Stimulated activated CD4-positive, alpha-beta T cell treated with anti-CD3 and anti-CD28 coated beads, TNF-alpha, amount 100 ng/mL, for 24 hours (primary cell): ENCODE measurements at regions not wholly inside any gene's neighbourhood (a gene's known extent, or its start where the extent isn't known, plus 50 kb on each side); places are given as distances from the start of the nearest gene placed in this dataset.

ENCODE experiments used
- DNase-seq, 3 experiments: peaks; one replicate each; pipeline ENCODE4 v3.0.0-alpha.2; 2020; ENCODE audit warnings: low read depth in 3 of 3

DNA sequence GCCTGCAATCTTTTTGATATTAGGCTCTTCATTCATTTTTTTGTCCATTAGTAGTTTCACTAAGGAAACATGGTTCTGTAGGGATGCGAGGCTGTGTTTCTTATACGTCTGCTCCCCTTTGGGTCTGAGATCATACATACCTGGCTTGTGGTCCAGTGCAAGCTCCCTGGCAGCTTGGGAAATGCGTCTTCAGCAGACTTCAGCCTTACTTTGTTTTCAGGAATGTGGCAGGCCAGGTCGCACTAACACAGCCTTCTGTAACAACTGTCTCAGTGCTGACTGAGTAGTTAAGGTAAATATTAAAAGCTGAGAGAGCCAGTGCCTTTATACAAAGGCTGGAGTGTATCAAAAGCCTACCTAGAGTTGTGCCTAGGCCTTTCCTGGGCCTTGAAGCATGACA is 970.5 kb upstream of the EEF2KMT start:
- no peak for DNase-seq

DNA sequence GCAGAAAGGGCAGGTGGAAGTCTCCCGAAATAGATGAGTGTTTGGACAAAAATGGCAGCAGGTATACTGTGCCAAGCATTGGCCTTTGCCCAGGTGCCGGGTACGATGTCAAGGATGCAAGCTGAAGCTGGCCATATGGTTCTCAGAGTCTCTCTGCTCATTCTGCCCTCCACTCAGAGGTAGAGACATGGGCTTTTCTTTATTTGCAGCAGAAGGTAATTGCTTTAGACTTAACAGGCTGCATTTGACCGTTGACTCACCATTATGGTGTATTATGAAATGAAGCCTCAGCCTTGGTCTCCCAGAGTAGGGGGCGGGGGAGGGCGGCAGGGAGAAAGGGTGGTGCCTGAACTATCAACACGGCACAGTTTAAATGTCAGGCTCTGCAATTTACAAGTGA is 969.1 kb upstream of the EEF2KMT start:
- DNase-seq: no peak

DNA sequence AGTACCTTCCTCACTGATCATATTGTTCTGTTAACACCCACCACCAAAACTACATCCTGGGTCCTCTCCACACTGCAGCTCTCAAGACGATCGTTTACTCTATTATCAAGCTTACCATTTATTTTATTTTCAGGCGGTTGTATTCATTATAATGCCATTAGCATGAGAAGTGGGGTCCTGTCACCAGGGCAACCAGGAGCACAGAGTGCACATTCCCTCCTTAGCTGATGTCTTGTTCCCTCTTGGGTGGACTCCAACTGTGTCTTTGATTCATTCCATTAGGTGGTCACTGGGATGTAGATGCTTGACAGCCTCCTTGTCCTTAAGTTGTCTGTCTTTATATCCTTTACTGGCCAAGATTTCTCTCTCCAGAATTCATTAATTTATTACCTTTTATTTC is 965.9 kb upstream of the EEF2KMT start:
- no peak for DNase-seq

DNA sequence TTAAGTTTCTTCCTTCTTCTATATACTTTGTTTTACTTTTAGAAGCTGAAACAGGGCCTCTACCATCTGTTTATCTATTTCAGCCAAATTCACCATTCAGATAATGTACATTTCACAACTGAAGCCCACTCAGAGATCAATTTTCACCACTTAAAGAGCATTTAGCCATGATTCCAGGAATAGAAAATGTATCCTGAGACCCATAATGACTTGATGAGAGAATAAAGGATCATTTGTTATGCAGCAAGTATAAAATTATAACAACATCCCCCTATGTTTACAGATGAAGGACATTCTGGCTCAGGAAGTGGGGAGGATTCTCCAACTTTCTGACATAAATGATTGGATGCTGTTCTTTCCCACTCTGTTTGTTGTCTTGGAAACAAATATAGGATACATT is 962.1 kb upstream of the EEF2KMT start:
- no peak for DNase-seq

DNA sequence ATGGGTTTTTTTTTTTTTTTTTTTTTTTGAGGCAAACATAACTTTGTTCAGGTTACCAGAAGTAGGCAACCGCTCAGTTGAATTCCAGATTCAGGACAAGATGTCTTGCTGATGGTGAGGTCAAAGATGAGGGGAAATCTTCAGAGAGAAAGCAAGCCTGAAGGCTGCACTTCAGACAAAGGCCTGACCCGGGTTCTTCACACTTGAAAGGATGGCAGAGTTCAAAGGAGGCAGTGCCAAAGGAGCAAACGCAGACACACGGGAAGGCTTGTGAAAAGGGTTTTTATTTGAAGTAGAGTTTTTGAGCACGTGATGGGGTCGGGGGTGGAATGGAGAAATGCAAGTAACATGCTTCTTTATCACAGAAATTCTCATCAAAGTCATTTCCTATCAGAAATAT is 960.2 kb upstream of the EEF2KMT start:
- DNase-seq: no peak

DNA sequence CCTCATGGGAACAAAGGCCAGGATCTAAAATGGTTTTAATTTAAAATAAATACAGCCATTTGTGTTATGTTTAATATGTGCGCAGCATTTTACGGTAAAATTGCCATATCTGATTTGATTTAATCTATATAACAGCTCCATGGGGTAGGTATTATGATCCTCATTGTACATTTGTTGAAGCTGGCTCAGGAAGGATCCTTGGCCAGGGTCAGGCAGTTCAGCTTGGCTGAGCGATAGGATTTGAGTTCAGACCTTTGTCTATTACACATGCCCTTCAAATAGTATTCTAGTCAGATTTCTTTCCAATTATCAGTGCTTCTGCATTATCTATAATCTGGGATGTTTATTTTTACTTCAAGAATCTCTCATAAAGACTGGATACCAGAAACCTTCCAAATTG is 950.4 kb upstream of the EEF2KMT start:
- DNase-seq: no peak

DNA sequence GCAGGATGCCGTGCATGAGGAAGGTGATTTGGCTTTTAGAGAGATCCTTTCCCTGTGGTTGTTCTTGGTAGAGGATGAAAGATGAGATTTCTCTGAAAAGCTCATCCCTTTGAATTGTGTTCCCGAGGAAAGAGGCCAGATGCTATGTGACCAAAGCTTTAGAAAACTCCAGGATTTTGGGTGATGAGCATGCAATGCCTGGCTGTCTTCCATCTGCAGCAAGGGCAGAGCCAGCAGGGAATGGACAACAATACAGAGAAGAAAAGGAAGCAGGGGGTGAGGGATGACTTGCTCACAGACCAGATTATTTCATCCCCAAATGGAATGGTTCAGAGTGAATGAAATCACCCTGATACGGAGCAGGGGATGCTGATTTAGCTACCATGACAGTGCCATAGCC is 949.7 kb upstream of the EEF2KMT start:
- DNase-seq: no peak

DNA sequence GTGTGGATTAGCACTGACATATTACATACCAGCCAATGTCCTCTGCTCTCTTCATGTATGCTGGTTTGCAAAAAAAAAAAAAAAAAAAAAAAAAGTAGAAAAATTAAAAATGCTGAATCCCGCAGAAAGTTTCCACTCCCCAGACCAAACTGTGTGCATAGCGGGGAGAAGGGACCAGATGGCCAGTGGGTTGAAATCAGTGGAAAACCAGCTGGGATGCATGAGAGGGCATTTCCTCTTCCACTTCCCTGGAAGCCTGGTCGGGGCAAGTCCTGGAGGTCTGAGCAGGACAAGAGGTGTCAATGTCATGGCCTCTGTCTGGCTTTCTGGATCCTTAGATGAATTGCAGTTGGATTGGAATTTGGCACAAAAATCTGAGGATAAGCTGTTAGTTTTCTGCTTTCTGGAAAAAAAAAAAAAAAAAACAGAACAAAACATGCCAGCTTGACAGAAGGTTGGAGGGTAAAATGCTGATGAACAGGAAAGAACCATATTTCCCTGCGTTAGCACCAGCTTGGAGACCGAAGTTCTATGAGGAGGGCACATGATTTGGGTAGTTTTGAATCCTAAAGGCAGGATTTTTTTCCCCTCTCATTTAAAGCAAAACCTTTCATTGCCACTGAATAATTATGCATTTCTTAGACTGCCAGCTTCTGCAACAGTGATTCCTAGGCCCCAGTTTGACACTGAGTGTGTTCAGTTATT is 941.5 kb upstream of the EEF2KMT start:
- DNase-seq: no peak

DNA sequence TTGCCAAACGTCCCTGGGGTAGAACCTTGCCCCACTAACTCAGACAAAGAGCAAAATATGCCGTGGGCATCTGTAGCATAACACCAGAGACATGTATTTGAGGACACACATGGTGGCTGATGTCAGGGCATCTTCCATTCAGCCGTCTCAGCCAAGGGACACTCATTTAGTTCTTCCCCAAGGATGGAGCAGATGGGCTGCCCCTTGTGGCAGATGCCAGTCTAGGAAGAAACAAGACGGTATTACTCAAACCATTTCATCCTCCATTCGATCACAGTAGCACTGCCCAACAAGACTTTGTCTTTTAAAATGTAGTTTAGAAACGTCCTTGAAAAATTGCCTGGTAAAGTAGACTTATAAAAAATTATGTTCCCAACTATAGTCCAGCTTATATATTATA is 937.6 kb upstream of the EEF2KMT start:
- DNase-seq: no peak

DNA sequence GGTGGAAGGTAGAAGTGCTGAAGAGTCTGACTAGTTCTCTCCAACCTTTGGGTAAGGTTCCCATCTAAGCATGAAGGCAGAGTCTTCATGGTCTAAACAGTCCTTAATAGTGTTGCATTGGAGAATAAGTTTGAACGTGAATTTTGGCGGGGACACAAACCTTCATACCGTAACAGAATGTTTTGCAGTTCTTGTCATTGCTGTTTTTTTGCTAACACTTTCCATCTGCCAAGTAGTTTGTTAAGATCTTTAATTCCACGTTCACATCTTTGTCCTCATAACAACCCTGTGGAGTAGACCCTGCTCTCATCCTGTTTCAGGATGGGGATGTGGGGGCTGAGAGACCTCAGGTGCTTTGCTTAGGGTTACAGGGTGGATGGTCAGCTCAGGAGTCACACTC is 936.9 kb upstream of the EEF2KMT start:
- no peak for DNase-seq

DNA sequence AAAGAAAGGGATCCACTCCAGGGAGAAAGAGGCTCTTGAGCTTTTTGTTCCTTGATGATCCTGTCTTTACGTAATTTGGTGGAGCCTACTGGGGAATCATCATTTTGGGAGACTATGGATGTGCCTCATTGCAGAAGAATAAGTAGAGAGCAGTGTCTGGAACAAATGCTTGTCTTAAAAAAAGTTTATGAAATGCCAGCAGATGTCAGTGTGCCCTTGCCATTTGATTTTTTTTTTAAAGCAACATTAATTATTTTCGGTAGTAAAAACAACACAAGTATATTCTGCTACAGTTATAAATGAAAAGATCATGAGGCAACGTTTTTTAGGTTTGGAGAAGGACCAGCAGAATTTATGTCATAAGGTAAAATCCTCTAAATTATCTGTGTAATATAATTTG is 934.8 kb upstream of the EEF2KMT start:
- DNase-seq: no peak

DNA sequence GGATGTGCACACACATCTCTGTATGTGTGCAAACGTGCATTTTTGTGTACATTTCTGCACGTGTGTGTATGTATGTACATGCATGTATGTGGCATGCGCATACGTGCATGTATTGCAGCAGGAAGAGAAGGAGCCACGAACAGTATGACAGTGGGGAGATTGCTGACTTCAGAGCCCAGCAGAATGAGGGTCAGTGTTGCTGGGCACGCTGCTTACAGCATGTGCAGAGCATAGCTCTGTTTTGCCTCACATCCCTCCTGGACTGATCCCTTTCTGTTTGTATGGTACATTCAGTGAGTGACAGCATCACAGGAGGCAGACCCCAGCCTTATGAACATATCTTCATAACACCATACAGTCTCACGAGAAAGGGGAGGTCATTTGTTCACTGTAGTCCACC is 934.0 kb upstream of the EEF2KMT start:
- DNase-seq: no peak

DNA sequence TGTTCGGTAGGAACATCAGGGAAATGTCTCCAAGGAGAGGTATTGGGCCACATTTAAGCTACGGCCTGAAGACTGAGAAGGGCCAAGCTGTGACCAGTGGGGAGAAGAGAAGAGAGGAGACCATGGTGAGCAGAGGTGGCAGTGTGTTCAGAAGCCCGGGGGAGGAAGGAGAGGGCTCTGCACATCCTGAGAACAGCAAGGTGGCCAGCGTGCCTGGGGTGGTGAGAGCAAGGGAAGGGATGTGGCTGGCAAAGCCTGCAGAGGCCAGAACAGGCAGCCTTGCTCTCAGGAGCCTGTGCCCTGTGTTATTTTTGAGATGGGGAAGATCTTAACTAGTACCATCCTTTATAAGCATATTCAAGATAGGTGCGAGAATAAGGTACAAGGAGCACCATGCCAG is 933.5 kb upstream of the EEF2KMT start:
- DNase-seq: no peak

DNA sequence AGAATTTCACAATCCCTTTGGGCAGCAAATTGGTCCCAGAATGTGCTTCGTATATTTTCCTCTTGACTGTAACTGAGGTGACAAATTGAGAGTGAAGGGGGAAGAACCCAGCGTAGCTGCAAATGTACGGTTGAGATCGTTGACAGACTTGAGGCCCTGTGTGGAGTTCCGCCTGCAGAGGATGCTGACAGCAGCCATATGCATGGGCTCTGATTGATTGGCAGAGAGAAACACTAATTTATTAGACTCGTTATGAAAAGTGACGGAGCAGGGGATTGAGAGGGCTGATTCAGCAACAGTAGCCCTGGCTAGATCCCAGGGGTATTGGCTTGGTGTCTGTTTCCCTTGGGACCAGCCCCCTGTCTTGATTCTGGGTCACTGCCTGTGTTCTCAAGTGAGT is 930.1 kb upstream of the EEF2KMT start:
- no peak for DNase-seq

DNA sequence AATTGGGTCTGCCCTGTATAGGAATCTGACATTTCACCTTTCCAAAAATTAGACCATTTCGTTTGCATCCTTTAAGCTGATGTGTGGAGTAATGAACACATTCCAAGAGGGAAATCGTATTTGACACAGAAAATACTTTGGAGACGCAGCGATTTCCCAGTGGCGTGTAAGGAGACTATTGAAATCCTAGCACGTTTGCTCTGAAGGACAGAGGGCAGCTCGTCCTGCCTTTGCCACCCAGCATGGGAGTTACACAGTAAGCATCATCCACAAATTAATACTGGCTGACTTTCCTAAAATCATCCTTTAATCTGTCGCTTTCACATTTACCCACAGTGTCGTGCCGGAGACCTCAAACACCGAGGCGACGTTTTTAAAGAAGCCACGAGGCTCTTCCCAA is 925.9 kb upstream of the EEF2KMT start:
- no peak for DNase-seq

DNA sequence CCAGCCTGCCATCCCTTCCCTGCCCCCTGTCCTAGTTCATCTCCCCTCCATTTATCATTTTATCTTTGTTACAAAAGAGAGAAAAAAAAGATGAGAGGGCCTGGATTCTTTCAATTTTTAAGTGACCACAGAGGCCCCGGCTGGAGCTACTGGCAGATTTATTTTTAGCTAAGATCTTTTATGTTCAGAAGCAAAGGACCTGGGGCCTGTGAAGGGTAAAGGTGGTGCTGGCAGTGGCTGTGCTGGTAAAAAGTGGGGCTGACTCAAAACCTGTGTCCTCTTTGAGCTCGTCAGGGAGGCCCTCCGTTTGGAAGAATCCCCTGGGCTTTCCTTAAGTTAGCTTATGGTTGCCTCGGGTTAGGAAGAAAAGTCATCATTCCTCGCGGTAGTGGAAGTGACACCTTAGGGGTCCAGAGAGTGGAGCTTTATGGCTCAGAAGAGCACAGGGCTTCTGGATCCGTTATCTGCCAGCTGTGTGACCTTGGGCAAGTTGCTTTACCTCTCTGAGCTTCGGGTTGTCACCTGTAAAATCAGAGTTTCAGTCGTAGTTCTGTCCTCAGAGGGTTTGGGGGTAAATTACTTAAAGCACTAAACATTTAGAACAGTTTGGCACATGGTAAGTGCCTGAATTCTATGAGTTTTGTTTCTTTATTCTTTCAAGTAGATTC is 923.8 kb upstream of the EEF2KMT start:
- DNase-seq: no peak

DNA sequence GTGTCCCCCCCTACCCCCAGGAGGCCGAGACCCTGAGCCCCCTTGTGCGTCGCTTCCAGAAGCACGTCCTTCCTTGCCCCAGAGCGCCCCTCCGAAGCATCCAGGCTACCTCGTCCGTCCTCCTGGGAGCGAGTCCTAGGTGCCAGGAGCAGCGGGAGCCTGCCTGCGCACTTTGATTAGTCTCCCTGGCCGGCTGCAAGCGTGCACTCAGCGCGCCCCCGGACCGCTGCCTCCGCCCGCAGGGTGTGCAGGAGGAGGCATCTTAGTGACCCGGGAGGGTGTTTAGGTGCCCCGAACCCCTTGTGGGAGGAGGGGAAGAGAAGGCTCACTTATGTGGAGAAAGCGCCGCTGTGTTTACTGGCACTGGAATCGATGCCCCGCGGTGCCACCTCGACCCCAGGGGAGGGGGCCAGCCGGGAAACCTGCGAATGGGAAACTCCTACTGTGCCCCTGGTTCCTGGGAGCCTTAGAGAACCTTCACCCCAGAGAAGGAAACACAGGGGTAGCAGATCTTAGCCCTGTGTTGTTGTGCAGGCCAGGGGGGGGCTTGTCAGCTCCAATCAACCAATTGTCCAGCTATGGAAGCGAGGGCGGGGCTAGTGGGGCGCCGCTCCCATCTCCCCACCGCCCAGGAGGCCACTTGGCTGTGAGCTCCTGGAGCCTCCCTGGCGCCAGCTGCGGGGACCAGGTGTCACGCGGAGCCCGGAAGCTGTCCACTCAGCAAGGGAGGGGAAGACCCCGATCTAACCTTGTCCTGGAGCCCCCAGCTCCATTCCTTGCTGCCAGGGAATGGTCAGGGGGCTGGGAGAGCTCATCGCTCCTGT is 922.8 kb upstream of the EEF2KMT start:
- no peak for DNase-seq

DNA sequence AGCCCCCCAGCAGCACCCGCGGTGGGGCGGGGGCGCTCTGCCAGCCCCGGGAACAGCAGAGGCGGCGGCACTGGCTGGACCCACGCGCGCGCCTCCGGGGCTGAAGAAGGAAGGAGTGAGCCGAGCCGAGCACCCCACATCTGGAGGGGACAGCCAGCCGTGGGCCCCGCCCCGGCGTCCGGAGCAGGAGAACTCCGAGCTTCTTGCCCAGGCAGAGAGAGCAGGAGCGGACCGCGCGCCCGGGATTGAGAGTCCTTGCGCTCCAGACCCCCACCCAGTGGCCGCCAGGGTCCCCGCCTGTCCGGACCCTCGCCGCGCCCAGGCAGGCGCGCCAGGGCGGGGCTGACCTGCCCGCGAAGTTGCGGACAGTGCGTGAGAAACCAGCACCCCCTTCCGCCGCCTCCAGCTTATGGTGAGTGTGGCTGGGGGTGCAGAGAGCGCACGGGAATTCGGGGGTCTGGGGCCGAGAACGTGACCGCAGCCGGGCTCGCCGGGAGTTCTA is 921.9 kb upstream of the EEF2KMT start:
- no peak for DNase-seq

DNA sequence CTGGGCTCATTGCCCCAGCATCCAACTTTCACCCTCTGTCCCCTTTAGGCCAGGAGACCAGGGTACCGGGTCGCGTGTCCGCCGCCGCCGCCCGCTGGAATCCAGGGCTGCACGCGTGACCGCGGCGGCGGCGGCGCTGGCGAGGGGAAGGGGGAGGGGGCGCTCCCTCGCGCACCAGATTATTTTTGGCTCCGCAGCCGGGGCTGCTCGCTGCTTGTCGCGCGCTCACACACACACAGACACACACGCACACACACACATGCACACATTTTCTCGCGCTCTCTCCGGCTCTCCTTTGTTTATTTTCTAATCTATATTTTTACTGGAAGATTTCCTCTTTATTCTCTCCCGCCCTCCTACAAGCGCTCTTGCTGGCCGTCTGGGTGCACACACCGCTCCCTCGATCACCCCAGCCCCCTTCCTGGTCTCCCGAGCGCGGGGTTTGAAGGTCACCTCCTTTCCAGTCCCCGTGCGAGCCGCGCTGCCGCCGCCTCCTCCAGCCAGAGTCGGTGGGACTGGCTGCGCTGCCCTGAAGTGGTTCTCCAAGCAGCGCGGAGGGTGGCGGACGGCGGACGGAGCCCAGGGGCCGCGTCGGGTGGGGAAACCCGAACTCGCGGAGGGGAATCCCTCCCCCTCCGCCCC is 921.4 kb upstream of the EEF2KMT start:
- DNase-seq: no peak

DNA sequence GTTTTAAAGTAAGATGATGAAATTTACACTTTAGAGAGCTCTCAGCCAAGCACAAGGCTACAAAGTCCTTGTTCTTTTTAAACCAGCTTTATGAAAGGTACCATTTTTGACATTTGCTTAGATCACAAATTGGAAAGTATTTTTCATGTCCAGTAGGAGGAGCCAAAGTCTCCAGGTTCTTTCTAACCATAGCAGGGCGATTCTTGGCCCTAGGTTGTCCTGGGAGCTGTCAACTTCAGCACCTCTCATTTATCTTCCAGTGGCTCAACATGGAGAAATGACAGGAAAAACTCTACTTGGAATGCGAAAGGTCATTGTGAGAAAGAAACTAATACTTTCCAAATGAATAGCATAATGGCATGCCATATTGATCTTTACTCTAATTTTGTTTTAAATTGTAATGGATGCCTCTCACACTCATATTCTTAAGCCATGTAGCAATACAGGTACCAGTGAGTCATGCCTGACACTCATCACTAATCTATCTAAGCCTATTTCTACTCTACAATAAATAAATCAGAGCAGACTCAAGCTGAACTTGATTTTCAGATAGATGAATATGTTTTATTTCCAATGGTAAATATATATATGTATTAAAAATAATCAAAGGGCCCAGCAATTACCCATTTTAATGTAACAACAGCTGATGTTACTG is 919.1 kb upstream of the EEF2KMT start:
- no peak for DNase-seq

DNA sequence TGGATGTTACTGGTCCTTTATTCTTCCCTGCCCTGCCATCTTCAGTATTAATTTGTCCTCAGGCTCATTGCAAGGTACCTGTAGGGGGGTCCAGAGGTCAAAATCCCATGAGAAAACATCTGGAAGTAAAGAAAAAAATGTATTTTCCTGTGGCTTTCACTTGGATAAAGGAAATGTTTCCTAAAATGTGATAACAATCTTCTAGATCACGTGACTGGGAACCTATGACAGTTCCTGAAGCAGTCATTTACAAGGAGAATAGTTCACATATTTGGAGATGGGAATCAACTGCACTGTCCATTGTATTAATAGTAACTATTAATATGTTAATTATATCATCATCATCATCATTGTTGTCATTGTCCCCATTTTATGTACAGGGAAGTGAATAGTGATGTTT is 915.1 kb upstream of the EEF2KMT start:
- no peak for DNase-seq

DNA sequence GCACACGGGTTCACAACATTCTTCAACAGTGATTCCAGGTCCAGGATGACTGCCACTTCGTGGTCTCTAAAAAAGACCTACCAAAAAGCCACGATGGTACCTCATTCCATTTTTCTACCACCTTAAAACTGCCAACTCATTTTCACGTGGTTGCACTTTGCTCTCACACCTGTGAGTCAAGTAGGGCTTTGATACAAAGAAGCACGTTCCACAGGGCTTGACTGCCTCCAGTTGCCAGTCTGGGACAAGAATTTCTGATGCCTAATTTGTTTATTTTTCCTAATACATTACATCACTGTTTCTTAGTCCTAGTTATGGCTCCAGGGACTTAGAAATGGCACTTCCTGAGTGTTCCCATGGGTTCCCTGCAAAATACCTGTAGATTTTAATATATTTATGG is 911.6 kb upstream of the EEF2KMT start:
- DNase-seq: no peak
